ENCODE measurements at regions not wholly inside any gene's neighbourhood (a gene's known extent, or its start where the extent isn't known, plus 50 kb on each side); places are given as distances from the start of the nearest gene placed in this dataset.

DNA sequence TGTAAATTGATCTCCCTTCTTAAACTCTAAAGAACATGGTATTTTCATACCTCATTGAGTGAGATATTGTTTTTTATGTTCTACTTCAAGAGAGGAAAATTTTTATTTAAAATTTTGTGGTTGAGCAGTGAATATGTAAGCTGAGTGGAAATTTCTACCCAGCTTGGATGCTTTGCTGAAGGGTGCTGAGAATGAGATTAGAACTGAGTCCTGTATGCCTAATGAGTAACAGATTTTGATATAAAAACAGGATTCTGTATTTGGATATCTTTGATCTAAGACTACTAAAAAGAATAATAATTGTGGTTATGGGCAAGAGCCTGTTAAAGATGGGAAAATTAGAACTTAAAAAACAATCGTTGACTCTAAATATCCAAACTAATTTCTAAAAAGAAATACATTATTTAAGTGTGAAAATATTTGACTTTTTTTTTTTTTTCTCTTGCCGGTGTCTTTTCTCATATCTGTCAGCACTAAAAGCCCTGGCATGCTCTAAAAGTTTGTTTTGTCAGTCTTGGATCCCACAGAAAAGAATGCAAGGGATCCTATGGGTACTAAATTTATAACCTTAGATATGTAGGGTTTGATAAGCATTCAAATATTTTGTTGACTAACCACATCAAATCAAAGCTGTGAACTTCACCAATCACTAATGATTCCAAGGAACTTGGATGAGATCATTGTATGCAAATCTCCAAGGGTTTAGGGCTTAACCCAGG lies 652.3 kb downstream of the PTPRC start:
- FAIRE-seq (no peak), DNase-seq (ENCODE audit: extremely low spot score, insufficient read length, low read depth) (no peak)

- no peak for FAIRE-seq
- DNase-seq (ENCODE audit: extremely low spot score, insufficient read length, low read depth) = no peak
Measured at GRCh38 chr1:199292896-199293295, 654.1 kb downstream of the PTPRC start.

- FAIRE-seq (no peak), DNase-seq (ENCODE audit: extremely low spot score, insufficient read length, low read depth) (no peak)
Measured at GRCh38 chr1:199295107-199295506, 656.3 kb downstream of the PTPRC start.

DNA sequence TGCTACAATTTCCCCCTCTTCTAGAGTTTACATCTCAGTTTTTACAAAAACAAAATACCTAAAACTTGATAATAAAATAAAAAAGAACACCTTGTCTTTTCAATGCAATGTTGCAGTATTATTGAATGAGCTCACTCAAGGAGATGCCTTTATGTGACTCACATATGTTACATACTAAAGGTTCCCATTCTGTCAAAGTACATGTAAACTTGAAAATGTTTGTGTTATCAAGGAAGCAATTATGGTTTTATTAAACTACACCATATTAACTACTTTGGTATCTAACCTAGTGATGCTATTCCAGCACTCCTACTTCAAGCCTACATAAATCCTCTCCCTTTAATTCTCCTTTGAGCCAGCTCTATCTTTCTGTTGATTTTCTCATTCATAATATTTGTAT lies 658.3 kb downstream of the PTPRC start:
- DNase-seq (ENCODE audit: extremely low spot score, insufficient read length, low read depth) = no peak
- no peak for FAIRE-seq

DNA sequence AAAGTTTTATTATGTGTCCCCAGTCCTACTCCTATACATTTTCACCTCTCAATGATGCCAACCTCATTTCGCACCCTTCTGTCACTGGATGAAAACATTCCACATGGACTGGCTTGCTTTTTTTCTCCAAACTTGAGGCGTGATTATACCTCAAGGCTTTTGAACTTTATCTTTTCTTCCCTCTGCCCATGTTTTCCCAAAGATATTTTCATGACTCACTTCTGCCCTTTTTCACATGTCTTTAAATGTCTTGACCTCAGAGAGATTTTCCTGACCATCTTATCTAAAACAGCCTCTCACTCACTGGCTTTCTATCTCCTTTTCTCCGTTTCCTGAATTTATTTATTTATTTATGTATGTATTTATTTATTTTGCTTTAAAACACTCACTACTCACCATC lies 659.0 kb downstream of the PTPRC start:
- no peak for DNase-seq (ENCODE audit: extremely low spot score, insufficient read length, low read depth)

GRCh38 chr1:199298825-199299224 lies 660.0 kb downstream of the PTPRC start:
- FAIRE-seq = no peak
- no peak for DNase-seq (ENCODE audit: extremely low spot score, insufficient read length, low read depth)

More for the DNA sequence above, 659.0 kb downstream of the PTPRC start:
- FAIRE-seq = no peak

DNA sequence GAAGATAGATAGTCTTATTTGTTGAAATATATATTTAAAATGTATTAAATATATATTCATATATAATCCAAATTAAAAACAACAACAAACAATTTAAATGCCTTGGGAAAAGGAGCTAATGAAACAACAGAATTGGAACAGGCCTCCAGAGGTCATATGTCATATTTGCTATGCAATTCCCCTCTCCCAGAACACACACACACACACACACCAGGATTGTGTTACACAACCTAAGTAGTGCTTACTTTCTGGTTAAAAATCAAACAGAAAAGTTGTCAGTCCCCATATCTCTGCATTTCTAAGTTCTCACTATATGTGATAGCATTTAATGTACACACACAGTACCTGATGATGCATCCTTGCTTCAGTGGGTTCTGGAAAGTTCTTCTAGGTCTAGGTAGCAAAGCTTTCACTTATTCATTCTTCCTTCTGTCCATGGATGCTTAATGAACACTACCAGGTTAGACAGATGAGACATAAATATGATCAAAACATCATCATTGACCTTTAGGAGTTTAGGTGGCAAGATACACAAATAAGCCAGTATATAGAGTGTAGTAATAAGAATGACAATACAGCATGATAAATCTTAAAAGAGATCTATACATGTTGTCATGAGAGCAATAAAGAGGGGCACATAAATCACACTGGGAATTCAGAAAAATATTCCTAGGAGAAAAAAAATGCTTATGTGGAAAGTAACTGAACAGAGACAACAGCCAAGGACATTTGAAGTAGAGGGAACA lies 662.8 kb downstream of the PTPRC start:
- no peak for DNase-seq (ENCODE audit: extremely low spot score, insufficient read length, low read depth)
- no peak for FAIRE-seq

GRCh38 chr1:199302554-199302953 lies 663.7 kb downstream of the PTPRC start:
- no peak for DNase-seq (ENCODE audit: extremely low spot score, insufficient read length, low read depth)
- no peak for FAIRE-seq

- no peak for DNase-seq (ENCODE audit: extremely low spot score, insufficient read length, low read depth)
- no peak for FAIRE-seq
Measured at GRCh38 chr1:199303035-199303434, 664.2 kb downstream of the PTPRC start.

- DNase-seq (ENCODE audit: extremely low spot score, insufficient read length, low read depth) (no peak), FAIRE-seq (no peak)
Measured at GRCh38 chr1:199305053-199305452, 666.2 kb downstream of the PTPRC start.

- FAIRE-seq (no peak), DNase-seq (ENCODE audit: extremely low spot score, insufficient read length, low read depth) (no peak)
Measured at GRCh38 chr1:199307496-199308264, 668.8 kb downstream of the PTPRC start.

GRCh38 chr1:199308349-199308846 lies 669.6 kb downstream of the PTPRC start:
- DNase-seq (ENCODE audit: extremely low spot score, insufficient read length, low read depth) (no peak), FAIRE-seq (no peak)

DNA sequence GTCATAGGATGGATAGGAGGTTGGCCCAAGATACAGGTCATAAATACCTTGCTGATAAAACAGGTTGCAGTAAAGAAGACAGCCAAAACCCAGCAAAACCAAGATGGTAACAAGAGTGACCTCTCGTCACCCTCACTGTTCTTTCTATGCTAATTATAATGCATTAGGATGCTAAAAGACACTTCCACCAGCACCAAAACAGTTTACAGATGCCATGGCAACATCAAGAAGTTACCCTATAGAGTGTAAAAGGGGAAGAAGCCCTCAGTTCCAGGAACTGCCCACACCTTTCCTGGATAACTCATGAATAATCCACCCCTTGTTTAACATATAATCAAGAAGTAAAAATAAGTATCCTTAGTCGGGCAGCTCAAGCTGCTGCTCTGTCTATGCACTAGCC lies 671.9 kb downstream of the PTPRC start:
- FAIRE-seq = no peak

GRCh38 chr1:199311478-199312262 lies 672.8 kb downstream of the PTPRC start:
- DNase-seq (ENCODE audit: extremely low spot score, insufficient read length, low read depth) (no peak), FAIRE-seq (no peak)

More for the DNA sequence above, 671.9 kb downstream of the PTPRC start:
- no peak for DNase-seq (ENCODE audit: extremely low spot score, insufficient read length, low read depth)

DNA sequence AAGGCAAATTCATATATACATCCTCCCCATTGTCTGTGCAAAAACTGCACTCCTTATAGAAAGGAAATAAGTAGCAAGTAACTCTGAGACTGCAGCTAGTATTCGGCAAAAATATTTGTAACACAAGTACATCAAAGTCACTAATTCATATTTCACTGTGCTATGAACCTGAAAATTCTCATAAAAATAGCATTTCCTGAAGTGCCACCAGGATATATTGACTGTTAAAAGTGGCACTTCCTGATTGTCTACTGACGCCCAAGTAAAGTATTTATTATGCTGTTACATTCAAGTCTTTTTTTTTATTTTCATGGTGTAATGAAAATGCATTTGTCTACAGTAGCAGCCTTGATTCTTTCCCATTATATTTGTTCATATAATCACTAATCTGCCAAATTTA lies 673.8 kb downstream of the PTPRC start:
- FAIRE-seq = no peak
- DNase-seq (ENCODE audit: extremely low spot score, insufficient read length, low read depth) = no peak

DNA sequence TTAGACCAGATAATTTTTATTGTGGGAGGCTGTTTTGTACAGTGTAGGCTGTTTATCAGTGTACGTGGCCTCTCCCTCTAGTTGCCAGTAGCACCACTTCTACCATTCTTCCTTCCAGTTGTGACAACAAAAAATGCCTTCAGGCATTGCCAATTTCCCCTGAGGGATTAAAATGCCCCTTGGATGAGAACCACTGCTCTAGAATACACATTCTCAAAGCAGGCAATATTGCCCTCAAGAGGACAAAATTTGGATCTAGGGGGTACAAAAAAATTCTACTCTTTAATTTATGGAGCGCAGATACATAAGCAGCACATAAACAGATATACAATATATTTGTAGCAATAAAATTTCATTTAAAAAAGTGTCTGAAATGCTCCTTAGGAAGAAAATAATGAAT lies 674.6 kb downstream of the PTPRC start:
- FAIRE-seq (no peak), DNase-seq (ENCODE audit: extremely low spot score, insufficient read length, low read depth) (no peak)

GRCh38 chr1:199319341-199319740 lies 680.5 kb downstream of the PTPRC start:
- FAIRE-seq (no peak), DNase-seq (ENCODE audit: extremely low spot score, insufficient read length, low read depth) (no peak)

- FAIRE-seq (no peak), DNase-seq (ENCODE audit: extremely low spot score, insufficient read length, low read depth) (no peak)
Measured at GRCh38 chr1:199322278-199322677, 683.4 kb downstream of the PTPRC start.

- FAIRE-seq (no peak), DNase-seq (ENCODE audit: extremely low spot score, insufficient read length, low read depth) (no peak)
Measured at GRCh38 chr1:199333180-199333579, 694.3 kb upstream of the NR5A2 start.

DNA sequence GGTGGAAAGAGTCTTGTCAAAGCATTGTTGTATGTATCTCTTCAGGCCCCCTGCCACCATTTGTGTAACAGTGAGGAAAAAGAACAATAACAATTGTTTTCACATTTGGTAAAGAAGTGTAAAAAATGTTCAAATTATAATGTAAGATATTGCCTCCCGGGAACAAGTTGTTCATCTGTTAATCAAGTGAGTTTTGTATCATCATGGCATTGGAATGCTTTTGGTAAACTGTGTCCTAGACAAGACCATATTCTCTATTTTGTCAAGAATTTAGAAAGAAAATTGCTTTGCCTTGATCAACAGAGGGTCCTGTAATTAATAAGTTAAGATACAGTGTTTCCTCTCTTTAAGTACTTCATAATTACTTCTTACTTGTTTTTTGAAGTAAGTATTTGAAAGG lies 692.0 kb upstream of the NR5A2 start:
- no peak for DNase-seq (ENCODE audit: extremely low spot score, insufficient read length, low read depth)
- FAIRE-seq = no peak

Data from GM18507 (cell line).